Raji (cell line): ENCODE measurements at regions not wholly inside any gene's neighbourhood (a gene's known extent, or its start where the extent isn't known, plus 50 kb on each side); places are given as distances from the start of the nearest gene placed in this dataset.

Experiments used
- POLR2A ChIP-seq: IDR thresholded peaks from 2 replicates; pipeline ENCODE4 v1.6.1; 2011; ENCODE audit warnings: low read depth, low read length, control low read depth; ENCODE audit not compliant: insufficient read depth

DNA sequence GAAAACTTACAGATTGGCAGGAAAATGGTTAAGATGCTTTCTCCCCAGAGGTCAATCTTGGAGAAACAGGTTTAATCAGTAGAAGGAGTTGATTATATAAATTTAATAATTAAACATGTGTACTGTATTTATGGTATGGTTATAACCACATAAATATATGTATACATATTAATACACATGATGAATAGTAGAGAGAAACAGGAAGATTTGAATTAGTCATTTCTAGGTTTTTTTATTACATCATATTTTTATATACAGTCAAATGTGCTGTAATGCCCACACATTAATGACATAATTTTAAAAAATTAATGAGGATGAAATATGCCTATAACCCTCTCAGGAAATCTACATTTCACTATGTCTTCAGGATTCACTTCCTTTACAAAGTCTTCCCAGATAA, 229.7 kb downstream of the IKZF2 start:
- no peak for TF ChIP-seq POLR2A

DNA sequence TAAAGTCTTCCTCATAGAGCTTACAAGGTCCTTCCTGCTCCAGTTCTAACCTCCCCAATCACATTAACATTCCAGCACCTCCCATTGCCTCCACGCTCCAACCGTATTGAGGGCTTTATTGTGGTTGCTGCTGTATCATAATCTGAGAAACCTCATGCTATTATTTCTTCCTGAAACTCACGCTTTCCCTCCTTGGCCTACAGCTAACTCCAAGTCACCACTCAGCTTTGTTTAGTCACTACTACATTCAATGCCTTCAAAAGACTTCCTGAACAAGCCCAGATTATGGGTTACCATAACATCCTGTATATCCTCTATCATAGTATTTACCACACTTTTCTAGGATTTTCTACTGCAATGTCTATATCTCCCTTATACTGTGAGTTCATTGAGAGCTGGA, 230.4 kb downstream of the IKZF2 start:
- no peak for TF ChIP-seq POLR2A

DNA sequence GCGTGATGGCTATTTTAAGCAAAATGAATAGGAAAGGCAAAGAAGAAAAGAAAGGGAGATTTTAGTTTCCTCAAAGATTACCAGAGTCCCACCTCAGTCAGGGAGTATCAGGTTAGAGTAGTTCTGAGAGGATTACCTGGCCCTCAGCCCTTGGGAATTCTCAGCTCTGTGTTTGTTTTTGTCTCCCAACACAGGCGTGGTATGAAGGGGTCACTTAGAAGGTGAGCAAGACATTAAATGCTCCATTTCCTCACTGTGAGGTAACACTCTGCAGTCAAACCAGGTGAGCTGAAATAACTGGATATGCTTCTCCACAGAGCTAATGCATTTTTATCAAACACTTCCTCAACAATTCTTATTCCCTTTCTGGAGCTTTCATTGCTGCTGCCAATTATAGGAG, 232.2 kb downstream of the IKZF2 start:
- TF ChIP-seq POLR2A: no peak

DNA sequence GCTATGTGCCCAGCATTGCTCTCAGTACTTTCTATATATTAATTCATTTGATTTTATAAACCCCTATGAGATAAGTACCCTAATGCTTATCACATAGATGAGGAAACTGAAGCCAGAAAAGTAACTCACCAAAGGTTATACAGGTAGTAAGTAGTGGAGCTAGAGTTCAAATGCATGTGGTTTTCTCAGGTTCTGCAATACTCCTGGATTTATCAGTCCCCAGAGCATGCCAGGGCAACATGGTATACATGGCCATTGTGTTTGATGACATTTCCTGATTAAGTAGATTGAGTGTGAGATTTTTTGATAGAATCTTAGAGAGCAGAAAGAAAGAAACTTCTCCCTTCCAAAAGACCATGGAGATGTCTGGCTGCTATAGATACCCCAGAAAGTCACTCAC, 233.1 kb downstream of the IKZF2 start:
- TF ChIP-seq POLR2A: no peak

DNA sequence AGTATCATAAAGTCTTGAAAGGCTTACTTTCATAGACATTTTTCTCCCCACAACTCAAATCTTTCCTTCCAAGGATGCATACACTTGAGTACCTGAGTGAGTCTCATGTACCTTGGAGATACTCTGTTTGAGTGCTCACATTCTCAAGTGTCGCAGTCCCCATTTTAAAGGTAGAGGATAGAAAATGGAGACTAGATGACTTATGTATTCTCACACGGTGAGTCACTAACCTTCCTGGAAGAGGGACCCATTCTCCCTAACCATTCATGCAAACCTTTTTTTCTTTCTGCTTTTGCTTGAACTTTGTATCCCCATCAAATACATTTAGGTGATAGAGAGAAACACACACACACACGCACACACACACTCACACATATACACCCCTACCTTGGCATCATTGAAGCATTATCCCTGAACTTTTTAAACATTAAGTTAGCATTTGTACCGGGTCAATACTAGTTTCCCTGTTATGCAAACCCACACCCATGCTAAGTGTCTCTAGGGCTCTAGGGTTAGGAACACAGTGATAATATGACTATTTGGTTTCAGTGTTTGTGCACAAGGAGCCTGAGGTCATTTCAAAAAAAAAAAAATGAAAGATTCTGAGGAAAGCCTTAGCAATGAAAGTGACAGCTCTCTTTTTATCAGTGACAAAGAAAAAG, 236.2 kb downstream of the IKZF2 start:
- no peak for TF ChIP-seq POLR2A

DNA sequence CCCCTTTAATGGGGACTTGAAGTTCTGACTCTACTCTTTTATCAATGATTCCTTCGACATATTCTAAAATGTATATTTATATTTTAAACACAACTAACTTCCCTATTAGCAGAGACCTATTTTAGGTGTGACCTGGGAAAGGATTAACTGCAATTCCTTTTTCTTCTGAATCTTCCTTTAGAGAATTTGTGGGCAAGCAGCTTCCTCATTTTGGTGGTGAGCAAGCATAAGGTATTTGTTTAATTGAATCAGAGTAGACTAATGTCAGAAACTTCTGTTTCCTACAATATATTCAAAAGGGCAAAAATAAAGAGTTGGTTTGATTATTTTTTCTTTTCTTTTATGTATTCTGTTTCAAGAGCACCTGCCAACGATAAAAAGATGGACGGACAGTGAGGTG, 237.0 kb downstream of the IKZF2 start:
- no peak for TF ChIP-seq POLR2A

DNA sequence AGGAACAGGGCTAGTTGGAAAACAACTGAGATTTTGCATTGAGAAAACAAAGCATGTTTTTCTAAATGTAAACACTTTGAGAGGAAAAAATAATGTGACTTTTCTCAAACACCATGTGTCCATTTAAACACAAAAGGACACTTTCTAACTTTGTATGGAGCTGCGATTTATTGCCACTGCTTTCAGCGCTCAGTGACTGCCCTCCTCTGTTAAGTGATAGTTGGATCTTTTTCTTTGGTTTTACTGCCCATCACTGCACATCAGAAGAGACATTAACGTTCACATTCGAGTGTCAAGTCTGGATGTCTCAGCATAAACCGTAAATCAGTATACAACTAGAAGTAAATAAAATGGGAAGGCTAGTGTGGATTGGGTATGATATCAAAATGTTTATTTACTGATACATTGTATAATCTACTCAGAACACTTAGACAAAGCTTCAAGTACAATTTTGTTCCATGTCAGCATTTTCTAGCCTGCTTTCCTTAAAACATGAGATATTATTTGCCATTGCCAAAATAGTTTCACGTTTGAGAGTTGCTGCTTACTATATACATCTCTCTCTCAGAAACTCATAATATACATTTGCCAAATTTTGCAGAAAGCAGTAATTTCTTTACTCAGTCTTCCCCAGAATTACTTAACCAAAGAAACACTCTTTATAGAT, 237.6 kb downstream of the IKZF2 start:
- TF ChIP-seq POLR2A: no peak

DNA sequence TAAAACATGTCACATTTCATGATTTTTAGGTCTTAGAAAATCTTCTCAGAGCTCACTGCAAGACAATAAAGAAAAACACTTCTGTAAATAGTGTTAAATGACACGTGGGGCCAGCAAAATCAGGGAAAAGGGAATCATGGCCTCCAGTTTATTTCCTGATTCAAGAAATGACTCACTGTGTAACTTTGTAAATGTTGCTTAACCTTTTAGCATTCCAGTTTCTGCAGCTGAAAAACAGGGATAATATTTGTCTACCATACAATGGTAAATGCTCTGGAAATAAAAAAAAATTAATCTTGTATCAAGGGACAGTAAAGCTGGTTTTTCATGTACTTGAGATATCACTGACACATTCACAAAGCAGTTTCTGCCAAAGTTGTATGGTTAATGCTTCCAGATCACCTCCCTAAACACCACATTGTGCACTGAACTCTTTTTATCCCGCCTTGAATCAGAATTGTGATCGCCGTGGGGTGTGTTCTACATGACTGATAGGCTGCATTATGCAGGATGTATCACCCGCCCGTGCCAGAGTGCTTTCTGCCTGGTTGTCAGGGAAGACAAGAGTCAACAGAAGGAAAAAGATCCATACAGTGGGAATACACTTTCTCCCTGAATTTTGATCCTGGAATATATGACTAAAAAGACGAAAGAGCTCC, 238.8 kb downstream of the IKZF2 start:
- TF ChIP-seq POLR2A: no peak

DNA sequence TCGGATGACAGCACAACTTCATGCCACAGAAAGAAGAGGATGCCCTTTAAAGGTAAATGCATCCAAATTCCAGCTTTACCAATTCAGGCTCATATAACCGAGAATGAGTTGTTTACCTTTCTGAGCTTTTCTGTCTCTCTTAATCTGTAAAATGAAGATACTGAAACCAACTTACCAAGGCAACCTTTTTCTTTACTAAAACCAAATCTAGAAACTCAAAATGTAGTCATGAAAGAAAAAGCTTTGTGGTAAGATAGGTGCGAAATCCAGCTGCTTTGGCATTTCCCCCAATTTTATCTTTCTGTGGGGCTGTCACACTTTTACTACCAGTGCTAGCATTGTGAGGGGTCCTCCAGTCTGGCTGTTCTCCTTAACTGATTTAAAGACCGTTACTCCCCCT, 240.4 kb downstream of the IKZF2 start:
- no peak for TF ChIP-seq POLR2A

DNA sequence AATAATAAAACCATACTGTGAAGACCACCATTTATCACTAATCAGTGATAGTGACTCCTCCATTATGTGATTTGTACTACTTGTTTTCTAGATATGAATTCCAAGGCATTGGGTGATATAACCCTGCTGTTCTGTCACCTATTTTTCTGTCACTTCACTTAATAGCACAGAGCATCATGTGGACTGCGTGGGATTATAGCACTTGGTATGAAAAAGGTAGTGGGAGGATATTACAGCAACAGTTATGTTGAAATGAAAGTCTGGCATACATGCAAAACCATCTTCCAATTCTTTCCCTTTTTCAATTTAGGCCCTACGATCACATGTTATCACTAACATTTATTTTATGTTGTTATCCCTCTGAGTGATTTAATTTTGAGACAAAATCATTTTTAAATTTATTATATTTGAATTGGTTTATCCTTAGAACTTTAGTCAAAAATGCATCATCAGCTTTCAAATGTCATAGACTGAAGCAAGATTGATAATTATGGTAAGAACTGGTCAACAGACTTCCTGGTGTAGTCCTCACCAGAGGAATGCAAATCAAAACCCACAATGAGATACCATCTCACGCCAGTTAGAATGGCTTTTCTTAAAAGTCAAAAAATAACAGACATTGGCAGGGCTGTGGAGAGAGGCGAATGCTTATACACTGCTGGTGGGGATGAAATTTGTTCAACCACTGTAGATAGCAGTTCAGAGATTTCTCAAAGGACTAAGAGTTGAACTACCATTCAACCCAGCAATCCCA, 242.6 kb downstream of the IKZF2 start:
- no peak for TF ChIP-seq POLR2A

DNA sequence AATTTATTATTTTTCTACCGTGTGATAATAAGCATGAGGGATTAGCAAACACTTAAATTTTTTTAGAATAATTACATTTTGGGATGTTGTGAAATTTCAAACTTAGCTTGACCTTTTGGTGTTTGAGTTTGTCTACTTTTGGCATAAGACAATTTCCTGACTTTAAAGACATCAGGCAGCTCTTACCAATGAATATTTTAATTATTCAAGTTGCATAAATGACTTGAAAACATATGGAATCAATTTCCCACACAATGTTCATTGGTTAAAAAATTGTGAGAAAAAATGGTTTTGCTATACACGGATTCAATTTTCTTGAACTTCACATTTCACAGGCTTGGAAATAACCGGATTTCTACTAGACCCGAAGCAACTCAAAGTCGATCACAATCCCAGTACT, 243.4 kb downstream of the IKZF2 start:
- TF ChIP-seq POLR2A: no peak

DNA sequence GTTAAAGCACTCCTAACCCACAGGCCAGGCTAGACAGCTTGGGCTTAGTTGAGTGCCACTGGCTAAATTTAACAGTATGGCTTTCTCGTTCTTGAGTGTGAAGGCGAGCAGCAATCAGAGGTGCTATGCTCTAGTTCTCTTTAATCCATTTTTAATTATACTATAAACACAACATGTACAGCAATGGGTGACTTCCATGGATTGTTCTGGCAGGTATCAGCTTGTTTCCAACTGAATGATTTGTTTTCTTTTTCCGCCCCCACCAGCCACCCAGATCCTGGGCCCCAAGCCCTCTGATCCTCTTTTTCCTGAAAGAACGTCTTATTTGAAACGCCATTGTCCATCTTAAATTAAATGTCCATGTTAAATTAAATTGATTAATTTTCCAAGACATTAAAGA, 244.8 kb downstream of the IKZF2 start:
- TF ChIP-seq POLR2A: no peak

DNA sequence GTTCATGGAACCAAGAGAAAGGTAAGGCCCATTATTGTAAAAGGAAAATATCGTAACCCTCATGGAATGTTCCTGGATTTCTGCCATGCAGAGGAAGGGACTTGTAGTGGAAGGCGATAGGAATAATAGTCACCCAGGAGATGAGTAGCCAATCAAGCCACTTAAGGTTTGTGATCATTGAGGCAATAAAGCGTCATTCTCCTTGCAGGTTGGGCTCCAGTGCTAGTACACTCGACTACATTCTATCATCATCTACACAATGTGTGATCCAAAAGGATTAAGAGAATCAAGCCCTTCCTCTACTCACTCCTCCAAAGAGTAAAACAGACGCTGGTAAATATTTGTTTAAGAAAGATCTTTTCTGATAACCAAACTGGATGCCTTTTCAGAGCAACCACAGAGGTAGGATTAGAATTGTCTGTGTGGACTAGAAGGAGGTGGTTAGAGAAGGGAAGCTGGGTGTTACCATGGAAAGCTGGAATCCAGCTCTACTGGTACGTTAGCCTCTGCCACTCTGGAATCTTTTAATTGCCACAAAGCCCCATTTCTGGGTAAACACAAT, 245.7 kb downstream of the IKZF2 start:
- TF ChIP-seq POLR2A: no peak

DNA sequence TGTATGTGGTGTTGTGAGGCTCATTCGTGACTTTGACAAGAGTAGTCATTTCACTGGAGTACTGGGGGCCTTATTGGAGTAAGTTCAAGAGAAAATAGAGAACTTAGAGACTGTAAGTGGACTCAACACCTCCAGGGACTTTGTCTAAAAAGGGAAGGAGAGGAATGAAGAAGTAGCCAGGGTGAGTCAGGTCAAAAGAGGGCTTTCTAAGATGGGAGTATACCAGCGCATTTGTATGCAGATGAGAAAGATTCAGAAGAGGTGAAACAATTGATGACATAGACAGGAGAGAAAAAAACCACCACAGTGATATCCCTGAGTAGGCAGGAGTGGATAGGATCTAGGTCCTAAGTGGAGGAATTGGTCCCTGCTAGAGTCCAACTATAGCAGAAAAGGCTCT, 246.8 kb downstream of the IKZF2 start:
- TF ChIP-seq POLR2A: no peak

DNA sequence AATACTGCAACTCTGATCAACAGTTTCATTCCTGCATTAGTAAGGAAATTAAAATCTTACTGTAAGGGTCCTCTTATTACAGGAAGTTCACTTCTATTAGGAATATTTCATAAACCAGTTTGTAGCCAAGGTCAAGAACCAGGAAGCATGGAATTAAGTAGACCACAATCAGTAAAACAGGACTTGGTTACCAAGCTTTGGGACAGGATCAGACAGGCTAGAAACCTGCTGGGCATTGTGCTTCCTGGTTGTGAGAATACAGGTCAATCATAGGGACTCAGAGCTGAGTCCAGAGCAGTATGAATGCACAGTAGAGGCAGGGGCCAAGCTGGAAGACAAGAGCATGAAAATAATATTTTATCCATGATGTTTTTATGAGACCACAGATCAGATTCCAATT, 248.0 kb downstream of the IKZF2 start:
- TF ChIP-seq POLR2A: no peak
